K562 (cell line): ENCODE measurements at regions not wholly inside any gene's neighbourhood (a gene's known extent, or its start where the extent isn't known, plus 50 kb on each side); places are given as distances from the start of the nearest gene placed in this dataset.

Experiments used
- ATAC-seq: fragments of 200-7000 bp; cut with Tn5 transposase; 3 replicates; pipeline ENCODE4 v1.9.1; 2020; ENCODE audit warnings: moderate library complexity
- BruUV-seq: library from RNA; stranded (reverse); fragments of 400-500 nt; replicated peaks from 2 replicates; lab custom pipeline; 2021; lab: Mats Ljungman, UMichigan
- CTCF ChIA-PET: fragments of 300-600 bp; formaldehyde crosslinking; extraction: SDS; loops from one replicate; lab custom pipeline; 2021; ENCODE audit warnings: low intra/inter-chr PET ratio; lab: Yijun Ruan, JAX
- POLR2A ChIA-PET: fragments of 300-600, 350-650 bp; sonication (Branson Sonifier 250); formaldehyde crosslinking; extraction: SDS; loops from one replicate; lab custom pipeline; 2021; ENCODE audit warnings: antibody characterized with exemption, inconsistent platforms; lab: Yijun Ruan, JAX
- DNase-seq, 4 experiments: peaks; one replicate each; pipeline versions ENCODE4 v3.0.0 to v3.0.0-alpha.2; 2011 to 2018; ENCODE audit warnings: low spot score in 3 of 4, mixed read lengths in 3 of 4; ENCODE audit errors: extremely low read depth in 1 of 4
- FAIRE-seq: peaks from 2 replicates; lab custom pipeline; 2011; peaks lifted over from hg19 to GRCh38; lab: Jason Lieb, UNC
- H2AFZ ChIP-seq: 2 replicates; pipeline ENCODE4 v1.6.0; 2011; ENCODE audit warnings: low read depth, low read length, control low read depth, inconsistent platforms
- H3K27ac ChIP-seq: fragments of 200-600 bp; 3 replicates; pipeline ENCODE4 v1.8.0; 2011; ENCODE audit warnings: low read depth, mild to moderate bottlenecking, control low read depth, inconsistent platforms, low read length, moderate library complexity, mixed read lengths; ENCODE audit errors: extremely low read depth
- H3K27me3 ChIP-seq, 2 experiments: fragments of 300-600 bp in 1 of 2; 2 replicates in 1 of 2; 3 replicates in 1 of 2; pipeline versions ENCODE4 v1.6.0 to v1.8.0; 2011; ENCODE audit warnings: inconsistent platforms in 2 of 2, low read length in 2 of 2, mild to moderate bottlenecking in 1 of 2, mixed read lengths in 1 of 2, moderate library complexity in 1 of 2; ENCODE audit not compliant: control insufficient read depth in 2 of 2, insufficient read depth in 2 of 2
- H3K36me3 ChIP-seq: fragments of 300-600 bp; 3 replicates; pipeline ENCODE4 v1.8.0; 2011; ENCODE audit warnings: mild to moderate bottlenecking, low read length, inconsistent platforms; ENCODE audit not compliant: control insufficient read depth, insufficient read depth
- H3K4me1 ChIP-seq, 2 experiments: fragments of 200-600 bp in 1 of 2; replicated peaks in 1 of 2; 2 replicates in 1 of 2; 3 replicates in 1 of 2; pipeline versions ENCODE4 v1.5.1 to v1.8.0; 2011; ENCODE audit warnings: inconsistent platforms in 2 of 2, low read length in 2 of 2, mild to moderate bottlenecking in 1 of 2, mixed read lengths in 1 of 2, moderate library complexity in 1 of 2; ENCODE audit not compliant: control insufficient read depth in 2 of 2, insufficient read depth in 2 of 2
- H3K4me2 ChIP-seq: 2 replicates; pipeline ENCODE4 v1.6.1; 2011; ENCODE audit warnings: low read length, control low read depth, inconsistent platforms, mixed read lengths; ENCODE audit not compliant: insufficient read depth
- H3K4me3 ChIP-seq: fragments of 200-600 bp; sonication (generic), shearing (Covaris generic); 2 replicates; pipeline ENCODE4 v1.5.1; 2016; ENCODE audit warnings: control low read depth, inconsistent platforms
- H3K79me2 ChIP-seq: fragments of 200-600 bp; 3 replicates; pipeline ENCODE4 v1.8.0; 2011; ENCODE audit warnings: low read length, inconsistent platforms; ENCODE audit not compliant: control insufficient read depth, insufficient read depth
- H3K9ac ChIP-seq, 2 experiments: 2 replicates each; pipeline versions ENCODE4 v1.6.0 to v1.6.1; 2011; ENCODE audit warnings: low read depth in 2 of 2, low read length in 2 of 2, control low read depth in 1 of 2, inconsistent platforms in 1 of 2, mild to moderate bottlenecking in 1 of 2, mixed read lengths in 1 of 2; ENCODE audit not compliant: insufficient read depth in 1 of 2
- H3K9me1 ChIP-seq: one replicate; pipeline ENCODE4 v1.6.0; 2011; ENCODE audit warnings: inconsistent platforms, mild to moderate bottlenecking, low read length, moderate library complexity; ENCODE audit not compliant: control insufficient read depth, insufficient read depth
- H3K9me3 ChIP-seq: replicated peaks from 2 replicates; pipeline ENCODE4 v1.5.1; 2011; ENCODE audit warnings: low read depth, low read length, inconsistent platforms; ENCODE audit not compliant: control insufficient read depth, insufficient read depth
- H4K20me1 ChIP-seq: replicated peaks from 2 replicates; pipeline ENCODE4 v1.6.1; 2011; ENCODE audit warnings: low read length, inconsistent platforms, mixed read lengths; ENCODE audit not compliant: control insufficient read depth, insufficient read depth
- CREB5 ChIP-seq: fragments of 250-450 bp; sonication (Bioruptor Pico); IDR thresholded peaks from 2 replicates; pipeline ENCODE4 v1.5.0; 2020; ENCODE audit warnings: mild to moderate bottlenecking
- HNRNPH1 ChIP-seq: fragments of 200-400 bp; formaldehyde crosslinking; optimal IDR thresholded peaks from 2 replicates; pipeline ENCODE3; 2017; ENCODE audit warnings: low read depth, mild to moderate bottlenecking, low read length, moderate library complexity
- POLR2G ChIP-seq: fragments of 200-400 bp; formaldehyde crosslinking; IDR thresholded peaks from 2 replicates; pipeline ENCODE4 v1.6.1; 2017; ENCODE audit warnings: low read depth, mild to moderate bottlenecking, antibody characterized with exemption, low read length, moderate library complexity
- PRMT5 ChIP-seq: sonication (generic); formaldehyde crosslinking; IDR thresholded peaks from 2 replicates; pipeline ENCODE4 v1.5.0; 2020; ENCODE audit warnings: missing genetic modification reagents
- RBBP5 ChIP-seq: fragments of 200-600 bp; sonication (generic); IDR thresholded peaks from 2 replicates; pipeline ENCODE4 v1.6.1; 2012; ENCODE audit warnings: borderline replicate concordance, mild to moderate bottlenecking, low read length, control low read depth, inconsistent platforms; ENCODE audit not compliant: insufficient read depth, poor library complexity, severe bottlenecking
- U2AF1 ChIP-seq: fragments of 200-400 bp; formaldehyde crosslinking; optimal IDR thresholded peaks from 2 replicates; pipeline ENCODE3; 2017; ENCODE audit warnings: mild to moderate bottlenecking, low read depth, low read length, moderate library complexity
- ZNF23 ChIP-seq: fragments of 250-450 bp; sonication (Bioruptor Pico); IDR thresholded peaks from 2 replicates; pipeline ENCODE4 v1.4.0; 2020; ENCODE audit warnings: mild to moderate bottlenecking
- ZNF253 ChIP-seq: fragments of 250-450 bp; sonication (Bioruptor Pico); conservative IDR thresholded peaks from 2 replicates; pipeline ENCODE4 v1.6.1; 2021; ENCODE audit warnings: mild to moderate bottlenecking
- ZNF764 ChIP-seq: fragments of 250-450 bp; sonication (Bioruptor Pico); IDR thresholded peaks from 2 replicates; pipeline ENCODE4 v1.4.0; 2020; ENCODE audit warnings: low read depth, mild to moderate bottlenecking, moderate library complexity
- WGBS: fragments of 100-300 bp; shearing (Covaris generic); methylation state at CpG from one replicate; pipeline ENCODE4 v1.1.6; 2016; ENCODE audit warnings: low coverage, mixed read lengths; ENCODE audit not compliant: insufficient coverage; ENCODE audit errors: missing lambda C conversion rate; 5-methylcytosine and 5-hydroxymethylcytosine counted together
- in situ Hi-C: fragments of 300-500 bp; cut with MboI; formaldehyde crosslinking; loops from 4 replicates; pipeline ENCODE4 v1.15.0; 2018; ENCODE audit warnings: inconsistent platforms, mixed read lengths
- intact Hi-C: fragments of 100-400 bp; cut with micrococcal nuclease; formaldehyde crosslinking; loops from 2 replicates; pipeline ENCODE4 v1.14.2; 2022
- TF ChIP-seq, protein P1 (sequence below): sonication (generic); formaldehyde crosslinking; IDR thresholded peaks from 2 replicates; pipeline ENCODE4 v1.8.0; 2022; ENCODE audit warnings: missing genetic modification reagents, mild to moderate bottlenecking, moderate library complexity, borderline replicate concordance
- TF ChIP-seq, protein P2 (sequence below): sonication (generic); formaldehyde crosslinking; IDR thresholded peaks from 2 replicates; pipeline ENCODE4 v1.5.0; 2020; ENCODE audit warnings: missing genetic modification reagents
- TF ChIP-seq, protein P3 (sequence below): fragments of 250-450 bp; sonication (Bioruptor Pico); IDR thresholded peaks from 2 replicates; pipeline ENCODE4 v1.8.0; 2022; ENCODE audit warnings: inconsistent platforms

GRCh38 chr7:46577394-46577793 is 656.3 kb upstream of the IGFBP3 start:
- H2AFZ ChIP-seq, result no peak overlapping the region
- DNase-seq (no peak), FAIRE-seq (no peak), ATAC-seq (no peak)
- no peaks in the 10 kb centered on the region for H3K36me3 ChIP-seq
- TF ChIP-seq, protein P1, sequence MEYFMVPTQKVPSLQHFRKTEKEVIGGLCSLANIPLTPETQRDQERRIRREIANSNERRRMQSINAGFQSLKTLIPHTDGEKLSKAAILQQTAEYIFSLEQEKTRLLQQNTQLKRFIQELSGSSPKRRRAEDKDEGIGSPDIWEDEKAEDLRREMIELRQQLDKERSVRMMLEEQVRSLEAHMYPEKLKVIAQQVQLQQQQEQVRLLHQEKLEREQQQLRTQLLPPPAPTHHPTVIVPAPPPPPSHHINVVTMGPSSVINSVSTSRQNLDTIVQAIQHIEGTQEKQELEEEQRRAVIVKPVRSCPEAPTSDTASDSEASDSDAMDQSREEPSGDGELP (CRISPR knock-in tag), result no peak
- no peak for TF ChIP-seq ZNF23
- no peak for TF ChIP-seq U2AF1
- no peak overlapping the region for H3K27ac ChIP-seq
- no peaks in the 10 kb centered on the region for H3K9me1 ChIP-seq
- BruUV-seq, result no TSS peak
- no peaks in the 10 kb centered on the region for H4K20me1 ChIP-seq
- no peak overlapping the region for H3K9ac ChIP-seq
- H3K4me2 ChIP-seq, result no peak overlapping the region
- intact Hi-C loops, result no loop called here
- in situ Hi-C loops, result no loop called here
- H3K79me2 ChIP-seq, result no peaks in the 10 kb centered on the region
- CTCF ChIA-PET, result no interaction called here
- WGBS, result 0% methylated on average over 1 of the region's 1 CpG
- no peaks in the 10 kb centered on the region for H3K4me1 ChIP-seq
- no peaks in the 10 kb centered on the region for H3K27me3 ChIP-seq
- H3K9me3 ChIP-seq, result 0 out of 2 replicates have a peak, but pooled peaks cover 4% of the 10 kb centered on the region
- POLR2A ChIA-PET, result no interaction called here
- H3K4me3 ChIP-seq, result no peak overlapping the region

DNA sequence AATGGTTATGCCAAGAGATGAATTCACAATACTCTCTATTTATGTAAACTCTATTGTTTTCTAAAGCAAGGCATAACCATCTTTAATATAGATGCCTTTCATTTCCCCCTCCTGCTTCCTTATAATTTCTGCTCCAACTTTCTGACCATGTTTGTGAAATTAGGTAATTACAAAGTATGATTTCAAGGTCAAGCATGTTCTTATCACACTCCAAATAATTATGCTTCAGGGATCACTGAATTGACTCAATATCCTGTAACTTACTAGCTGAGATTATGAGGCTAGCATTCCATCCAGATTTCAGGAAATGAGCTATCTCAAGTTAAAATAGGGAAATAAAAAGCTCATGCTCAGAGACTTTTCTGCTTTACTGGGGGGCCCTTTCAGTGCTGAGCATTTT is 655.9 kb upstream of the IGFBP3 start:
- H3K4me3 ChIP-seq, result no peak overlapping the region
- no peak overlapping the region for H2AFZ ChIP-seq
- intact Hi-C loops, result no loop called here
- H4K20me1 ChIP-seq, result no peaks in the 10 kb centered on the region
- H3K4me1 ChIP-seq, result no peaks in the 10 kb centered on the region
- no peak for DNase-seq
- 0 out of 2 replicates have a peak, but pooled peaks cover 4% of the 10 kb centered on the region for H3K9me3 ChIP-seq
- no peaks in the 10 kb centered on the region for H3K27me3 ChIP-seq
- ChIA-PET CTCF (no interaction called here), POLR2A (no interaction called here)
- BruUV-seq, result no TSS peak
- in situ Hi-C loops, result no loop called here
- no peak overlapping the region for H3K9ac ChIP-seq
- H3K79me2 ChIP-seq, result no peaks in the 10 kb centered on the region
- ATAC-seq, result no peak
- H3K4me2 ChIP-seq, result no peak overlapping the region
- no peak overlapping the region for H3K27ac ChIP-seq
- no peaks in the 10 kb centered on the region for H3K9me1 ChIP-seq
- no peaks in the 10 kb centered on the region for H3K36me3 ChIP-seq
- no peak for FAIRE-seq
- TF ChIP-seq, protein P2, sequence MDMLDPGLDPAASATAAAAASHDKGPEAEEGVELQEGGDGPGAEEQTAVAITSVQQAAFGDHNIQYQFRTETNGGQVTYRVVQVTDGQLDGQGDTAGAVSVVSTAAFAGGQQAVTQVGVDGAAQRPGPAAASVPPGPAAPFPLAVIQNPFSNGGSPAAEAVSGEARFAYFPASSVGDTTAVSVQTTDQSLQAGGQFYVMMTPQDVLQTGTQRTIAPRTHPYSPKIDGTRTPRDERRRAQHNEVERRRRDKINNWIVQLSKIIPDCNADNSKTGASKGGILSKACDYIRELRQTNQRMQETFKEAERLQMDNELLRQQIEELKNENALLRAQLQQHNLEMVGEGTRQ, result no peak
- TF ChIP-seq CREB5 (CRISPR knock-in tag) (no peak), ZNF764 (CRISPR knock-in tag) (no peak), HNRNPH1 (no peak), ZNF253 (no peak), PRMT5 (CRISPR knock-in tag) (no peak), RBBP5 (no peak), POLR2G (no peak)
- TF ChIP-seq, protein P3, sequence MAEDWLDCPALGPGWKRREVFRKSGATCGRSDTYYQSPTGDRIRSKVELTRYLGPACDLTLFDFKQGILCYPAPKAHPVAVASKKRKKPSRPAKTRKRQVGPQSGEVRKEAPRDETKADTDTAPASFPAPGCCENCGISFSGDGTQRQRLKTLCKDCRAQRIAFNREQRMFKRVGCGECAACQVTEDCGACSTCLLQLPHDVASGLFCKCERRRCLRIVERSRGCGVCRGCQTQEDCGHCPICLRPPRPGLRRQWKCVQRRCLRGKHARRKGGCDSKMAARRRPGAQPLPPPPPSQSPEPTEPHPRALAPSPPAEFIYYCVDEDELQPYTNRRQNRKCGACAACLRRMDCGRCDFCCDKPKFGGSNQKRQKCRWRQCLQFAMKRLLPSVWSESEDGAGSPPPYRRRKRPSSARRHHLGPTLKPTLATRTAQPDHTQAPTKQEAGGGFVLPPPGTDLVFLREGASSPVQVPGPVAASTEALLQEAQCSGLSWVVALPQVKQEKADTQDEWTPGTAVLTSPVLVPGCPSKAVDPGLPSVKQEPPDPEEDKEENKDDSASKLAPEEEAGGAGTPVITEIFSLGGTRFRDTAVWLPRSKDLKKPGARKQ (CRISPR knock-in tag), result no peak
